AG09319 (cell line): ENCODE measurements at regions not wholly inside any gene's neighbourhood (a gene's known extent, or its start where the extent isn't known, plus 50 kb on each side); places are given as distances from the start of the nearest gene placed in this dataset.

Experiments used
- DNase-seq: peaks from one replicate; pipeline ENCODE4 v3.0.0-alpha.2; 2010; ENCODE audit warnings: low read depth; ENCODE audit errors: extremely low read depth
- TF ChIP-seq, protein P1 (sequence below): IDR thresholded peaks from 2 replicates; pipeline ENCODE4 v1.5.1; 2011; ENCODE audit warnings: low read depth, mild to moderate bottlenecking, inconsistent platforms, low read length, moderate library complexity

GRCh38 chr6:163916315-163917081 lies 502.0 kb downstream of the QKI start:
- TF ChIP-seq, protein P1, sequence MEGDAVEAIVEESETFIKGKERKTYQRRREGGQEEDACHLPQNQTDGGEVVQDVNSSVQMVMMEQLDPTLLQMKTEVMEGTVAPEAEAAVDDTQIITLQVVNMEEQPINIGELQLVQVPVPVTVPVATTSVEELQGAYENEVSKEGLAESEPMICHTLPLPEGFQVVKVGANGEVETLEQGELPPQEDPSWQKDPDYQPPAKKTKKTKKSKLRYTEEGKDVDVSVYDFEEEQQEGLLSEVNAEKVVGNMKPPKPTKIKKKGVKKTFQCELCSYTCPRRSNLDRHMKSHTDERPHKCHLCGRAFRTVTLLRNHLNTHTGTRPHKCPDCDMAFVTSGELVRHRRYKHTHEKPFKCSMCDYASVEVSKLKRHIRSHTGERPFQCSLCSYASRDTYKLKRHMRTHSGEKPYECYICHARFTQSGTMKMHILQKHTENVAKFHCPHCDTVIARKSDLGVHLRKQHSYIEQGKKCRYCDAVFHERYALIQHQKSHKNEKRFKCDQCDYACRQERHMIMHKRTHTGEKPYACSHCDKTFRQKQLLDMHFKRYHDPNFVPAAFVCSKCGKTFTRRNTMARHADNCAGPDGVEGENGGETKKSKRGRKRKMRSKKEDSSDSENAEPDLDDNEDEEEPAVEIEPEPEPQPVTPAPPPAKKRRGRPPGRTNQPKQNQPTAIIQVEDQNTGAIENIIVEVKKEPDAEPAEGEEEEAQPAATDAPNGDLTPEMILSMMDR, result no peak
- no peak for DNase-seq

- TF ChIP-seq, protein P1, result no peak
- no peak for DNase-seq
Measured at GRCh38 chr6:163915131-163915530, 500.6 kb downstream of the QKI start.

DNA sequence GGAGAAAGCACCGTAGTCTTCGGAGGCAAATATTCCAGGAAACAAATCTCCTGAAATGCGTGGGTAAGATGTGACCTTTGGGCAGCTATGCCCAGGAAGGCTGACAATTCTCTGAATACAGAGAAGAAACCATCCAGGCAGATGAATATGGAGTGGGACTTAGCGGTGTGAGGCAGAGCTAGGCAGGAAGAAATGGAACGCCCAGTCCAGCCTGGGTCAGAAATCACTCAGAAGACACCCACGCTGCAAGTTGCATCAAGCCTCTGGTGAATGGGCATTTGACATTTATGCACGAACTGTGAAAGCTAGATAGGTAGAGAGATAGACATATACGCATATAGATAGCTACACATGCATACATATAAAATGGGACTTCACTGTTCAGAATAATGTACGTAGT lies 498.5 kb downstream of the QKI start:
- TF ChIP-seq, protein P1, result no peak
- no peak for DNase-seq

- DNase-seq, result no peak
- TF ChIP-seq, protein P1, result no peak
Measured at GRCh38 chr6:163906006-163906710, 491.6 kb downstream of the QKI start.

DNA sequence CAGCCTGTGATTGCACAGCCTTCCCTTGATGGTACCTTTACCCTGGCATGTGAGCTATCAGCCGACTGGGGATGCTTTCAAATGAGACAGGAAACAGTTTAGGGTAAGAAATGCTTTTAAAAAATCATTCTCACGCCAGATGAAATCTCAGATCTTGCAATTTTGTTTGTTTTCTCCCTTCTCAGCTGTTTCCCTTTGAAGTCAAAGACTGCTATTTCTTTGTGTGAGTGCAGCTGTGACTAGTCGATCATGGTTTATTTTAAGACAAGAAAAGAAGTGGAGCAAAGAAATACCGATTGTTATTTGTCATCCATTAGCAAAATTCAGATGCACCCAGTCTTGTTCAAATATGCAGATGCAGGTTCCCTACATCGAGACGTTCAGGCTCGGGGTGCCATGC lies 489.7 kb downstream of the QKI start:
- no peak for DNase-seq
- TF ChIP-seq, protein P1, result no peak

DNA sequence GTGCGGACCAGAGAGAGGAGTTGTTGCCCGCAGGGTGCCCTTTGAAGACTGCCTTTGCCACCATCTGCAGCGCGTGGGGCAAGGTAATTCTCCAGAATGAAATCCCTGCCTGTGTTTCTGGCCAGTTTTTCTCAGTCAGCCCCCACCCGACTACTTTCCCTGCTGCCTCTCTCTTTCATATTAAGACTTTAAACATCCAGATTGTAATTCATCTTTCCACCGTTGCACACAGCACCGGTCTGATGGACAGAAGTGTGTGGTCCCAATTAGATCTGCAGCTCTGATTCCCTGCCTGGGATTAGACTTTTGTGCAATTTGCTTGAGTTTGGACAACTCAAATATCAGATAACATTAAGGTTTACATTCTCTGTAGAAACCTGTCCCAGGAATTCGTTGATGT lies 489.0 kb downstream of the QKI start:
- TF ChIP-seq, protein P1, result no peak
- DNase-seq, result no peak

DNA sequence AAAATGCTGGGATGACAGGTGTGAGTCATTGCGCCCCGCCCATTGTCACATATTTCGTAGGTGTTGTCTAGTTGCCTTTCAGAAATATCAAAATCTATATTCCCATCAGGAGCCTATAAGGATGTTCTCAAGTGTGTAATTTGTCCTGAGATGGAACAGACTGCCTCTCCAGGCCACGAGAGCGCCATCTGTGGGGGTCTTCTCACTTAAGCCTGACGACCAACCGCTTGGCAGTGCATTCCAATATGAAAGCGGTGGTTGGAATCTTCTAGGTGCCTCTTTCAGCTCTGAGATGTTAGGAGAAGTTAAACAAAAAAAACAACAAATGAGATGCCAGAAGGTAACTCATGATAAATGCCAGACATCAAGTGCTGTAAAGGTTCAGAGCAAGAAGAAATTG lies 488.5 kb downstream of the QKI start:
- TF ChIP-seq, protein P1, result no peak
- DNase-seq, result no peak
